ENCODE measurements at regions not wholly inside any gene's neighbourhood (a gene's known extent, or its start where the extent isn't known, plus 50 kb on each side); places are given as distances from the start of the nearest gene placed in this dataset.

- no peak for DNase-seq (ENCODE audit: low read depth)
- no peak overlapping the region for H3K4me3 ChIP-seq (ENCODE audit: low read depth, low read length)
- TF ChIP-seq CTCF (IDR thresholded peaks at IDR 0.05; ENCODE audit: low read depth, low read length, missing control alignments) = no peak
Measured at GRCh38 chr3:124374583-124374982, 355.7 kb upstream of the UMPS start.

- DNase-seq (ENCODE audit: low read depth) = no peak
Measured at GRCh38 chr3:124381575-124382333, 348.5 kb upstream of the UMPS start.

GRCh38 chr3:124383051-124383450 is 347.2 kb upstream of the UMPS start:
- no peak for TF ChIP-seq CTCF (IDR thresholded peaks at IDR 0.05; ENCODE audit: low read depth, low read length, missing control alignments)
- no peak for DNase-seq (ENCODE audit: low read depth)
- no peak overlapping the region for H3K4me3 ChIP-seq (ENCODE audit: low read depth, low read length)

More at GRCh38 chr3:124381575-124382333, 348.5 kb upstream of the UMPS start:
- H3K4me3 ChIP-seq (ENCODE audit: low read depth, low read length) = no peak overlapping the region
- TF ChIP-seq CTCF (IDR thresholded peaks at IDR 0.05; ENCODE audit: low read depth, low read length, missing control alignments) = no peak

- TF ChIP-seq CTCF (IDR thresholded peaks at IDR 0.05; ENCODE audit: low read depth, low read length, missing control alignments) = no peak
- H3K4me3 ChIP-seq (ENCODE audit: low read depth, low read length) = no peak overlapping the region
- no peak for DNase-seq (ENCODE audit: low read depth)
Measured at GRCh38 chr3:124383846-124384466, 346.3 kb upstream of the UMPS start.

GRCh38 chr3:124384527-124384926 is 345.7 kb upstream of the UMPS start:
- DNase-seq (ENCODE audit: low read depth) = no peak
- no peak for TF ChIP-seq CTCF (IDR thresholded peaks at IDR 0.05; ENCODE audit: low read depth, low read length, missing control alignments)
- no peak overlapping the region for H3K4me3 ChIP-seq (ENCODE audit: low read depth, low read length)

- no peak for DNase-seq (ENCODE audit: low read depth)
- no peak for TF ChIP-seq CTCF (IDR thresholded peaks at IDR 0.05; ENCODE audit: low read depth, low read length, missing control alignments)
- H3K4me3 ChIP-seq (ENCODE audit: low read depth, low read length) = no peak overlapping the region
Measured at GRCh38 chr3:124385996-124386395, 344.3 kb upstream of the UMPS start.

All from GM12864 (cell line).